ENCODE measurements at regions not wholly inside any gene's neighbourhood (a gene's known extent, or its start where the extent isn't known, plus 50 kb on each side); places are given as distances from the start of the nearest gene placed in this dataset.

GRCh38 chr9:129491487-129491855 lies 129.4 kb downstream of the C9orf50 start:
- in situ Hi-C loops (cut with MboI; ENCODE audit: low sequenced_read_pairs) = loop anchor here (25.0 kb wide), 1 partner anchor 154 kb away; no protein-coding TSS in a partner anchor

- in situ Hi-C loops (cut with MboI; ENCODE audit: low sequenced_read_pairs) = loop anchor here (25.0 kb wide), 1 partner anchor 154 kb away; no protein-coding TSS in a partner anchor
Measured at GRCh38 chr9:129490583-129491486, 130.1 kb downstream of the C9orf50 start.

GRCh38 chr9:129489838-129490582 lies 130.9 kb downstream of the C9orf50 start:
- in situ Hi-C loops (cut with MboI; ENCODE audit: low sequenced_read_pairs) = loop anchor here (25.0 kb wide), 1 partner anchor 153 kb away; no protein-coding TSS in a partner anchor

GRCh38 chr9:129487658-129488483 lies 133.0 kb downstream of the C9orf50 start:
- in situ Hi-C loops (cut with MboI; ENCODE audit: low sequenced_read_pairs) = loop anchor here (25.0 kb wide), 1 partner anchor 151 kb away; no protein-coding TSS in a partner anchor

- in situ Hi-C loops (cut with MboI; ENCODE audit: low sequenced_read_pairs) = loop anchor here (25.0 kb wide), 1 partner anchor 150 kb away; no protein-coding TSS in a partner anchor
Measured at GRCh38 chr9:129486756-129487657, 133.9 kb downstream of the C9orf50 start.

- in situ Hi-C loops (cut with MboI; ENCODE audit: low sequenced_read_pairs) = loop anchor here (25.0 kb wide), 1 partner anchor 148 kb away; no protein-coding TSS in a partner anchor
Measured at GRCh38 chr9:129485145-129485774, 135.6 kb downstream of the C9orf50 start.

- in situ Hi-C loops (cut with MboI; ENCODE audit: low sequenced_read_pairs) = loop anchor here (25.0 kb wide), 1 partner anchor 147 kb away; no protein-coding TSS in a partner anchor
Measured at GRCh38 chr9:129484352-129485000, 136.4 kb downstream of the C9orf50 start.

- in situ Hi-C loops (cut with MboI; ENCODE audit: low sequenced_read_pairs) = loop anchor here (25.0 kb wide), 1 partner anchor 146 kb away; no protein-coding TSS in a partner anchor
Measured at GRCh38 chr9:129483415-129484351, 137.2 kb downstream of the C9orf50 start.

- in situ Hi-C loops (cut with MboI; ENCODE audit: low sequenced_read_pairs) = loop anchor here (25.0 kb wide), 1 partner anchor 145 kb away; no protein-coding TSS in a partner anchor
Measured at GRCh38 chr9:129482521-129483414, 138.1 kb downstream of the C9orf50 start.

- in situ Hi-C loops (cut with MboI; ENCODE audit: low sequenced_read_pairs) = loop anchor here (25.0 kb wide), 1 partner anchor 145 kb away; no protein-coding TSS in a partner anchor
Measured at GRCh38 chr9:129481810-129482511, 138.9 kb downstream of the C9orf50 start.

GRCh38 chr9:129481424-129481809 lies 139.5 kb downstream of the C9orf50 start:
- in situ Hi-C loops (cut with MboI; ENCODE audit: low sequenced_read_pairs) = loop anchor here (25.0 kb wide), 1 partner anchor 144 kb away; no protein-coding TSS in a partner anchor

GRCh38 chr9:129480745-129481144 lies 140.2 kb downstream of the C9orf50 start:
- in situ Hi-C loops (cut with MboI; ENCODE audit: low sequenced_read_pairs) = loop anchor here (25.0 kb wide), 1 partner anchor 143 kb away; no protein-coding TSS in a partner anchor

- in situ Hi-C loops (cut with MboI; ENCODE audit: low sequenced_read_pairs) = loop anchor here (25.0 kb wide), 1 partner anchor 143 kb away; no protein-coding TSS in a partner anchor
Measured at GRCh38 chr9:129480227-129480626, 140.7 kb downstream of the C9orf50 start.

- in situ Hi-C loops (cut with MboI; ENCODE audit: low sequenced_read_pairs) = loop anchor here (25.0 kb wide), 1 partner anchor 142 kb away; no protein-coding TSS in a partner anchor
Measured at GRCh38 chr9:129479631-129480011, 141.3 kb downstream of the C9orf50 start.

GRCh38 chr9:129478961-129479630 lies 141.8 kb downstream of the C9orf50 start:
- in situ Hi-C loops (cut with MboI; ENCODE audit: low sequenced_read_pairs) = loop anchor here (25.0 kb wide), 1 partner anchor 142 kb away; no protein-coding TSS in a partner anchor
